ENCODE measurements at regions not wholly inside any gene's neighbourhood (a gene's known extent, or its start where the extent isn't known, plus 50 kb on each side); places are given as distances from the start of the nearest gene placed in this dataset.

DNA sequence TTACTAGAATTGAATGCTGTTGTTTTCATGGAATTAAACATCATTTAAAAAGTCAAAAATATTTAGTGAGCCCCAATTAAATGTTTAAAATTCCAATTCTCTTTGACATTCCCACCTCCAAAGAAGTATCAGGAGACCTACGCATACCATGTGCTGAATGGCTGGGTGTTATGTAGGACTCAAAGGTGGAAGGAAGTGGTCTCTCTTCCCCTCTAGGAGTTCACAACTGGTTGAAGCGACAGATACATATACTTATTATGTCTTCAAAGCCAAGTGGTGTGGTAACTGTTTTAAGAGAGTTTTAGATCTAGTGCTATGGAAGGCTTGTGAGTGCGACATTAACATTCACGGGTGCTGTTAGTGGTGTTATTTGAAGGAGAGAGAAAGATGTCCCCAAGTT lies 464.0 kb downstream of the ATP23 start (continued):
- TF ChIP-seq JUND (IDR thresholded peaks at IDR 0.05) (no peak), ZFX (IDR thresholded peaks at IDR 0.05) (no peak)
- TF ChIP-seq, protein P1, sequence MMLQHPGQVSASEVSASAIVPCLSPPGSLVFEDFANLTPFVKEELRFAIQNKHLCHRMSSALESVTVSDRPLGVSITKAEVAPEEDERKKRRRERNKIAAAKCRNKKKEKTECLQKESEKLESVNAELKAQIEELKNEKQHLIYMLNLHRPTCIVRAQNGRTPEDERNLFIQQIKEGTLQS (IDR thresholded peaks at IDR 0.05), result no peak

DNA sequence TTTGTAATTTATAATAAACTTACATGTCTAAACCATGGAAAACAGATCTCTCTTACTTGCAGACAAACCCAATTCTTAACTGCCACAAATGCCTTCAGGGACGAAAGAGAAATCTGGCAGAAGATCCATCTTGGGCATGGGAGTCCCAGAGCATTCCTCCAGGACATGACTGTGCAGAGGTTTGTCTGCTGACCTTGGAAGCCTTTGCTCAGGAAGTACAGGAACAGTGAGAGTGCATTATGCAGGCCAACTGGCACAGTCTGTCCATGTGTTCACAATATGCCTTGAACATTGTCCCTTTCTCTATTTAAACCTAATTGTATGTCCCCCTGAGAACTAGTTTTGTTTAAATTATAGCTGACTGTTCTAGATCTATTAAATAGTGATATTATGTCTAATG lies 467.1 kb downstream of the ATP23 start:
- no peaks in the 10 kb centered on the region for H3K27me3 ChIP-seq (ENCODE audit: insufficient read depth, low read length)
- H3K27ac ChIP-seq (ENCODE audit: low read depth, low read length), result no peak overlapping the region
- H4K20me1 ChIP-seq (ENCODE audit: insufficient read depth), result no peaks in the 10 kb centered on the region
- TF ChIP-seq EZH2phosphoT487 (IDR thresholded peaks at IDR 0.05; ENCODE audit: borderline replicate concordance) (no peak), ZNF274 (IDR thresholded peaks at IDR 0.05; ENCODE audit: low read depth, low read length) (no peak), SP1 (IDR thresholded peaks at IDR 0.05; ENCODE audit: low read depth) (no peak), SIN3A (IDR thresholded peaks at IDR 0.05; ENCODE audit: low read depth) (no peak), POLR2A (IDR thresholded peaks at IDR 0.05; ENCODE audit: borderline replicate concordance, extremely low read depth, insufficient read depth, insufficient read length) (no peak), TCF7L2 (IDR thresholded peaks at IDR 0.05; ENCODE audit: borderline replicate concordance, extremely low read depth, insufficient read depth, insufficient read length) (no peak), YY1 (IDR thresholded peaks at IDR 0.05; ENCODE audit: extremely low read depth, insufficient replicate concordance, low read depth, low read length) (no peak), ZBTB33 (IDR thresholded peaks at IDR 0.05; ENCODE audit: extremely low read depth, insufficient replicate concordance, low read length) (no peak), FOSL1 (IDR thresholded peaks at IDR 0.05; ENCODE audit: low read depth) (no peak), SRF (IDR thresholded peaks at IDR 0.05; ENCODE audit: low read depth) (no peak), EZH2 (IDR thresholded peaks at IDR 0.05) (no peak), RAD21 (IDR thresholded peaks at IDR 0.05; ENCODE audit: low read depth) (no peak), CEBPB (IDR thresholded peaks at IDR 0.05; ENCODE audit: low read depth) (no peak)
- TF ChIP-seq, protein P2, sequence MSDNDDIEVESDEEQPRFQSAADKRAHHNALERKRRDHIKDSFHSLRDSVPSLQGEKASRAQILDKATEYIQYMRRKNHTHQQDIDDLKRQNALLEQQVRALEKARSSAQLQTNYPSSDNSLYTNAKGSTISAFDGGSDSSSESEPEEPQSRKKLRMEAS (IDR thresholded peaks at IDR 0.05), result no peak
- TF ChIP-seq, protein P3, sequence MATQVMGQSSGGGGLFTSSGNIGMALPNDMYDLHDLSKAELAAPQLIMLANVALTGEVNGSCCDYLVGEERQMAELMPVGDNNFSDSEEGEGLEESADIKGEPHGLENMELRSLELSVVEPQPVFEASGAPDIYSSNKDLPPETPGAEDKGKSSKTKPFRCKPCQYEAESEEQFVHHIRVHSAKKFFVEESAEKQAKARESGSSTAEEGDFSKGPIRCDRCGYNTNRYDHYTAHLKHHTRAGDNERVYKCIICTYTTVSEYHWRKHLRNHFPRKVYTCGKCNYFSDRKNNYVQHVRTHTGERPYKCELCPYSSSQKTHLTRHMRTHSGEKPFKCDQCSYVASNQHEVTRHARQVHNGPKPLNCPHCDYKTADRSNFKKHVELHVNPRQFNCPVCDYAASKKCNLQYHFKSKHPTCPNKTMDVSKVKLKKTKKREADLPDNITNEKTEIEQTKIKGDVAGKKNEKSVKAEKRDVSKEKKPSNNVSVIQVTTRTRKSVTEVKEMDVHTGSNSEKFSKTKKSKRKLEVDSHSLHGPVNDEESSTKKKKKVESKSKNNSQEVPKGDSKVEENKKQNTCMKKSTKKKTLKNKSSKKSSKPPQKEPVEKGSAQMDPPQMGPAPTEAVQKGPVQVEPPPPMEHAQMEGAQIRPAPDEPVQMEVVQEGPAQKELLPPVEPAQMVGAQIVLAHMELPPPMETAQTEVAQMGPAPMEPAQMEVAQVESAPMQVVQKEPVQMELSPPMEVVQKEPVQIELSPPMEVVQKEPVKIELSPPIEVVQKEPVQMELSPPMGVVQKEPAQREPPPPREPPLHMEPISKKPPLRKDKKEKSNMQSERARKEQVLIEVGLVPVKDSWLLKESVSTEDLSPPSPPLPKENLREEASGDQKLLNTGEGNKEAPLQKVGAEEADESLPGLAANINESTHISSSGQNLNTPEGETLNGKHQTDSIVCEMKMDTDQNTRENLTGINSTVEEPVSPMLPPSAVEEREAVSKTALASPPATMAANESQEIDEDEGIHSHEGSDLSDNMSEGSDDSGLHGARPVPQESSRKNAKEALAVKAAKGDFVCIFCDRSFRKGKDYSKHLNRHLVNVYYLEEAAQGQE (IDR thresholded peaks at IDR 0.05; ENCODE audit: low read depth), result no peak
- TF ChIP-seq, protein P1 (IDR thresholded peaks at IDR 0.05), result no peak
- no peak overlapping the region for H3K9ac ChIP-seq (ENCODE audit: low read length)
- H3K9me2 ChIP-seq (ENCODE audit: insufficient read depth), result no peaks in the 10 kb centered on the region
- no peaks in the 10 kb centered on the region for H3K36me3 ChIP-seq (ENCODE audit: control insufficient read depth in 1 of 2, insufficient read depth in 2 of 2, low read length in 2 of 2)
- ATAC-seq, result no peak
- no peaks in the 10 kb centered on the region for H3K79me2 ChIP-seq (ENCODE audit: insufficient read depth, low read length)
- H3K4me3 ChIP-seq (replicated peaks in 1 of 2; ENCODE audit: low read depth in 1 of 2, low read length in 2 of 2), result no peak overlapping the region
- H3K4me2 ChIP-seq (ENCODE audit: low read length), result no peak overlapping the region
- no TSS peak for BruUV-seq (replicated peaks)
- RAD21 ChIA-PET (ENCODE audit: low non-redundant PET in 1 of 2, low total read pairs in 2 of 2, uncharacterized antibody in 2 of 2, unreplicated experiment in 2 of 2), result no interaction called here
- CTCF ChIA-PET, result no interaction called here
- no peaks in the 10 kb centered on the region for H3K9me3 ChIP-seq (ENCODE audit: control insufficient read depth in 1 of 2, insufficient read depth in 1 of 2, low read depth in 1 of 2, low read length in 2 of 2)
- POLR2A ChIA-PET, result no interaction called here
- H3K4me1 ChIP-seq (ENCODE audit: control insufficient read depth in 1 of 2, insufficient read depth in 2 of 2, low read length in 2 of 2), result peaks cover 0 to under 1% of the 10 kb centered on the region in 2 experiments; a peak in 1 of 4 replicates
- no peak overlapping the region for H2AFZ ChIP-seq (ENCODE audit: low read depth, low read length, poor library complexity, severe bottlenecking)
- no peak for DNase-seq (ENCODE audit: low read depth, low spot score)
- intact Hi-C loops (cut with micrococcal nuclease), result no loop called here
